Liver (tissue), 8 donors: ENCODE measurements at regions not wholly inside any gene's neighbourhood (a gene's known extent, or its start where the extent isn't known, plus 50 kb on each side); places are given as distances from the start of the nearest gene placed in this dataset.

Experiments
- DNase-seq: peaks from one replicate; pipeline ENCODE4 v3.0.0-alpha.2; 2017; ENCODE audit warnings: low spot score
- H3K27ac ChIP-seq, 2 donors: one replicate each; pipeline ENCODE4 v1.7.0; 2013; ENCODE audit warnings: inconsistent platforms in 2 of 2, low read length in 2 of 2, control low read depth in 1 of 2, low read depth in 1 of 2, mild to moderate bottlenecking in 1 of 2
- H3K27me3 ChIP-seq, 4 donors: one replicate each; pipeline versions ENCODE4 v1.6.1 to v1.7.0; 2013; ENCODE audit warnings: low read length in 3 of 4, inconsistent platforms in 1 of 4, mild to moderate bottlenecking in 1 of 4, moderate library complexity in 1 of 4; ENCODE audit not compliant: control insufficient read depth in 4 of 4, insufficient read depth in 4 of 4
- H3K36me3 ChIP-seq, 4 donors: one replicate each; pipeline versions ENCODE4 v1.6.1 to v1.7.0; 2013; ENCODE audit warnings: low read length in 3 of 4, mild to moderate bottlenecking in 3 of 4, low read depth in 1 of 4, moderate library complexity in 1 of 4; ENCODE audit not compliant: control insufficient read depth in 4 of 4, insufficient read depth in 3 of 4
- H3K4me1 ChIP-seq, 4 donors: one replicate each; pipeline versions ENCODE4 v1.6.1 to v1.7.0; 2013; ENCODE audit warnings: low read length in 3 of 4, mild to moderate bottlenecking in 3 of 4, moderate library complexity in 1 of 4; ENCODE audit not compliant: control insufficient read depth in 4 of 4, insufficient read depth in 4 of 4
- H3K4me3 ChIP-seq, 3 donors: one replicate each; pipeline versions ENCODE4 v1.6.1 to v1.7.0; 2013; ENCODE audit warnings: low read length in 3 of 3, control low read depth in 1 of 3, low read depth in 1 of 3, mild to moderate bottlenecking in 1 of 3
- H3K9ac ChIP-seq, 2 donors: one replicate each; pipeline ENCODE4 v1.7.0; 2013; ENCODE audit warnings: low read length in 2 of 2, mild to moderate bottlenecking in 2 of 2, moderate library complexity in 2 of 2, control low read depth in 1 of 2, low read depth in 1 of 2
- H3K9me3 ChIP-seq, 4 donors: one replicate each; pipeline versions ENCODE4 v1.6.1 to v1.7.0; 2013; ENCODE audit warnings: low read length in 3 of 4; ENCODE audit not compliant: control insufficient read depth in 4 of 4
- FOXA1 ChIP-seq: IDR thresholded peaks from 2 replicates; pipeline ENCODE4 v1.6.1; 2016; ENCODE audit warnings: antibody characterized with exemption
- FOXA2 ChIP-seq: IDR thresholded peaks from 2 replicates; pipeline ENCODE4 v1.6.1; 2016; ENCODE audit warnings: antibody characterized with exemption
- GABPA ChIP-seq, 2 donors: IDR thresholded peaks in 1 of 2; conservative IDR thresholded peaks in 1 of 2; 2 replicates each; pipeline ENCODE4 v1.6.1; 2016; ENCODE audit warnings: antibody characterized with exemption in 2 of 2, mild to moderate bottlenecking in 1 of 2, moderate library complexity in 1 of 2
- HNF4A ChIP-seq, 2 donors: conservative IDR thresholded peaks; 2 replicates each; pipeline ENCODE4 v1.6.1; 2016; ENCODE audit warnings: antibody characterized with exemption in 2 of 2, mild to moderate bottlenecking in 2 of 2
- HNF4G ChIP-seq: IDR thresholded peaks from 2 replicates; pipeline ENCODE4 v1.6.1; 2016; ENCODE audit warnings: antibody characterized with exemption
- JUND ChIP-seq, 2 donors: IDR thresholded peaks; 2 replicates each; pipeline ENCODE4 v1.6.1; 2016; ENCODE audit warnings: antibody characterized with exemption in 2 of 2
- RAD21 ChIP-seq, 2 donors: IDR thresholded peaks; 2 replicates each; pipeline ENCODE4 v1.6.1; 2016; ENCODE audit warnings: antibody characterized with exemption in 2 of 2, mild to moderate bottlenecking in 2 of 2
- REST ChIP-seq: IDR thresholded peaks from 2 replicates; pipeline ENCODE4 v1.6.1; 2016; ENCODE audit warnings: antibody characterized with exemption, mild to moderate bottlenecking
- RXRA ChIP-seq, 2 donors: IDR thresholded peaks; 2 replicates each; pipeline ENCODE4 v1.6.1; 2017 to 2018; ENCODE audit warnings: antibody characterized with exemption in 2 of 2, mild to moderate bottlenecking in 1 of 2
- SP1 ChIP-seq: IDR thresholded peaks from 2 replicates; pipeline ENCODE4 v1.6.1; 2018; ENCODE audit warnings: antibody characterized with exemption, mild to moderate bottlenecking
- TAF1 ChIP-seq: conservative IDR thresholded peaks from 2 replicates; pipeline ENCODE4 v1.6.1; 2016; ENCODE audit warnings: antibody characterized with exemption, mild to moderate bottlenecking
- WGBS: extraction: QIAGEN DNeasy Blood & Tissue Kit; methylation state at CpG from one replicate; pipeline ENCODE4 v1.1.7; 2013; 5-methylcytosine and 5-hydroxymethylcytosine counted together
- TF ChIP-seq, protein P1 (sequence below): IDR thresholded peaks from 2 replicates; pipeline ENCODE4 v1.6.1; 2016; ENCODE audit warnings: antibody characterized with exemption
- TF ChIP-seq, protein P2 (sequence below): fragments of 150-350 bp; IDR thresholded peaks from 2 replicates; pipeline ENCODE4 v1.5.1; 2017; ENCODE audit warnings: improper control_type of control experiment, low read depth, low read length; ENCODE audit not compliant: missing input control
- TF ChIP-seq, protein P3 (sequence below): IDR thresholded peaks from 2 replicates; pipeline ENCODE4 v1.6.1; 2016; ENCODE audit warnings: antibody characterized with exemption
- TF ChIP-seq, protein P4 (sequence below): IDR thresholded peaks from 2 replicates; pipeline ENCODE4 v1.6.1; 2016; ENCODE audit warnings: antibody characterized with exemption
- donor health status: healthy.
- donor health status: healthy.
- donor health status: healthy.
- donor health status: healthy.
- donor health status: healthy.

DNA sequence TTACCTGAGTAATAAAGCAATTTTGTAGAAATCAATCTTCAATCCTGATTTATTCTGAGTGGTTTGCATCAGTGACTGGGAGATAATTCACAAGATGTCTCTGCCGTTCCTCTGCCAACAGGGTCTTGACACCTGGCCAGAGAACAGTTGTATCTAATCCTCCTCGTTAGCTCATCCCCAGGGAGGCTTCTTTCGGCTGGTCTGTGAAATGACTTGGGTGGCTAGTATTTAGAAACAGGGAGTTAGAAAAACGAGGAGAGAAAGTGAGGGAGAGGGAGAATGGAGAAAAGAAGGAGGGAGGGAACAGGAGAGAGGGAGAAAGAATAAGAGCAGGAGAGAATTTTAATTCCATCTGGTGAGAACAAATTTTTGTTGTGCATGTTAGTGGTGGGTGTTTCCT is 600.2 kb upstream of the TLE4 start:
- Histone ChIP-seq H3K9me3 (peaks cover 0 to 3% (median 0%) of the 10 kb centered on the region in 4 donors), H3K27me3 (no peaks in the 10 kb centered on the region), H3K4me3 (no peak overlapping the region), H3K27ac (no peak overlapping the region), H3K36me3 (no peaks in the 10 kb centered on the region), H3K4me1 (no peaks in the 10 kb centered on the region), H3K9ac (no peak overlapping the region)
- WGBS = 38% methylated on average over 4 of the region's 4 CpGs
- no peak for TF ChIP-seq GABPA (IDR thresholded peaks at IDR 0.05 in 1 of 2, conservative IDR thresholded peaks at IDR 0.05 in 1 of 2)
- no peak for TF ChIP-seq HNF4A (conservative IDR thresholded peaks at IDR 0.05)
- TF ChIP-seq, protein P1, sequence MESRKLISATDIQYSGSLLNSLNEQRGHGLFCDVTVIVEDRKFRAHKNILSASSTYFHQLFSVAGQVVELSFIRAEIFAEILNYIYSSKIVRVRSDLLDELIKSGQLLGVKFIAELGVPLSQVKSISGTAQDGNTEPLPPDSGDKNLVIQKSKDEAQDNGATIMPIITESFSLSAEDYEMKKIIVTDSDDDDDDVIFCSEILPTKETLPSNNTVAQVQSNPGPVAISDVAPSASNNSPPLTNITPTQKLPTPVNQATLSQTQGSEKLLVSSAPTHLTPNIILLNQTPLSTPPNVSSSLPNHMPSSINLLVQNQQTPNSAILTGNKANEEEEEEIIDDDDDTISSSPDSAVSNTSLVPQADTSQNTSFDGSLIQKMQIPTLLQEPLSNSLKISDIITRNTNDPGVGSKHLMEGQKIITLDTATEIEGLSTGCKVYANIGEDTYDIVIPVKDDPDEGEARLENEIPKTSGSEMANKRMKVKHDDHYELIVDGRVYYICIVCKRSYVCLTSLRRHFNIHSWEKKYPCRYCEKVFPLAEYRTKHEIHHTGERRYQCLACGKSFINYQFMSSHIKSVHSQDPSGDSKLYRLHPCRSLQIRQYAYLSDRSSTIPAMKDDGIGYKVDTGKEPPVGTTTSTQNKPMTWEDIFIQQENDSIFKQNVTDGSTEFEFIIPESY = no peak
- TF ChIP-seq, protein P2, sequence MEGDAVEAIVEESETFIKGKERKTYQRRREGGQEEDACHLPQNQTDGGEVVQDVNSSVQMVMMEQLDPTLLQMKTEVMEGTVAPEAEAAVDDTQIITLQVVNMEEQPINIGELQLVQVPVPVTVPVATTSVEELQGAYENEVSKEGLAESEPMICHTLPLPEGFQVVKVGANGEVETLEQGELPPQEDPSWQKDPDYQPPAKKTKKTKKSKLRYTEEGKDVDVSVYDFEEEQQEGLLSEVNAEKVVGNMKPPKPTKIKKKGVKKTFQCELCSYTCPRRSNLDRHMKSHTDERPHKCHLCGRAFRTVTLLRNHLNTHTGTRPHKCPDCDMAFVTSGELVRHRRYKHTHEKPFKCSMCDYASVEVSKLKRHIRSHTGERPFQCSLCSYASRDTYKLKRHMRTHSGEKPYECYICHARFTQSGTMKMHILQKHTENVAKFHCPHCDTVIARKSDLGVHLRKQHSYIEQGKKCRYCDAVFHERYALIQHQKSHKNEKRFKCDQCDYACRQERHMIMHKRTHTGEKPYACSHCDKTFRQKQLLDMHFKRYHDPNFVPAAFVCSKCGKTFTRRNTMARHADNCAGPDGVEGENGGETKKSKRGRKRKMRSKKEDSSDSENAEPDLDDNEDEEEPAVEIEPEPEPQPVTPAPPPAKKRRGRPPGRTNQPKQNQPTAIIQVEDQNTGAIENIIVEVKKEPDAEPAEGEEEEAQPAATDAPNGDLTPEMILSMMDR = no peak
- TF ChIP-seq, protein P3, sequence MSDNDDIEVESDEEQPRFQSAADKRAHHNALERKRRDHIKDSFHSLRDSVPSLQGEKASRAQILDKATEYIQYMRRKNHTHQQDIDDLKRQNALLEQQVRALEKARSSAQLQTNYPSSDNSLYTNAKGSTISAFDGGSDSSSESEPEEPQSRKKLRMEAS = no peak
- TF ChIP-seq, protein P4, sequence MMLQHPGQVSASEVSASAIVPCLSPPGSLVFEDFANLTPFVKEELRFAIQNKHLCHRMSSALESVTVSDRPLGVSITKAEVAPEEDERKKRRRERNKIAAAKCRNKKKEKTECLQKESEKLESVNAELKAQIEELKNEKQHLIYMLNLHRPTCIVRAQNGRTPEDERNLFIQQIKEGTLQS = no peak
- TF ChIP-seq JUND (IDR thresholded peaks at IDR 0.05) = no peak
- no peak for DNase-seq

DNA sequence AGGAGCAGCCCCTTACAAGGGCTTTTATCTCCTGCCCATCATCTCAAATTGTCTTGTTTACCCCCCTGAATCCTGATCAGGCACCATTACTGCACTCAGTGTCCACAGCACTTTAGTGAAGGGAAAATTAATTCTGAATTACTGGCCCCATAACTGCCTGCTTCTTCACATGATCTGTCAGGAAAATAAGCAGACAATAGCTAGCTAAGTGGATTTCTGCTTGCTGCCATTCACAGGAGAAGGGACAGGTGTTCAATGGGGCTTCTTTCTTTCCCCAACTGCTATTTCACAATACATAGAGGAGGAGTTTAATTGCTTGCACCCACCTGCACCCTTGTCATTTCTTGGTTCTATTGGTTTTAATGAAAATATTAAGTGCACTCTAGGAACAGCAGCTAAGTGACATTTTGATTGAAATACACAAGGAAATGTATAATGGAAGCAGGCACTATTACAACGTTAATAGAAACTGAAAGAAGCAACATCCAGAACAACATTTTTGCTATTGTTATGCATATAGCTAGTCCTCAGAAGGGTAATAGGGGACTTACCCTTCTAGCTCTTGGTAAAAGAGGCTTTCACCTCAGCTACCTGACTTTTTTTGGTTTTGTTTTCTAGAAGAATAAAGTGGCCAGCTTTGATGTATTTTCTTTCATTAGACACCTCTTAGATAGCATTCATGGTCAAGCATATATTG is 599.3 kb upstream of the TLE4 start:
- TF ChIP-seq FOXA1 (no peak), TAF1 (no peak), RAD21 (IDR thresholded peaks at IDR 0.05) (no peak), SP1 (no peak), FOXA2 (no peak), RXRA (IDR thresholded peaks at IDR 0.05) (no peak), REST (no peak), HNF4G (no peak), JUND (IDR thresholded peaks at IDR 0.05) (no peak), GABPA (IDR thresholded peaks at IDR 0.05 in 1 of 2, conservative IDR thresholded peaks at IDR 0.05 in 1 of 2) (no peak)
- TF ChIP-seq, protein P3 = no peak
- TF ChIP-seq, protein P4 = no peak
- TF ChIP-seq, protein P1 = no peak
- TF ChIP-seq, protein P2 = no peak
- Histone ChIP-seq H3K9ac (no peak overlapping the region), H3K27me3 (no peaks in the 10 kb centered on the region), H3K4me1 (no peaks in the 10 kb centered on the region), H3K4me3 (no peak overlapping the region), H3K27ac (no peak overlapping the region), H3K36me3 (no peaks in the 10 kb centered on the region), H3K9me3 (peaks cover 0 to 3% (median 0%) of the 10 kb centered on the region in 4 donors)
- no peak for DNase-seq
- 22% methylated on average over 1 of the region's 1 CpG for WGBS
